ENCODE measurements at regions not wholly inside any gene's neighbourhood (a gene's known extent, or its start where the extent isn't known, plus 50 kb on each side); places are given as distances from the start of the nearest gene placed in this dataset.
"Not testable (repeated sequence)": the region's sequence is repeated elsewhere in the genome, so short reads cannot be mapped to it uniquely, and the experiment has no call there.

DNA sequence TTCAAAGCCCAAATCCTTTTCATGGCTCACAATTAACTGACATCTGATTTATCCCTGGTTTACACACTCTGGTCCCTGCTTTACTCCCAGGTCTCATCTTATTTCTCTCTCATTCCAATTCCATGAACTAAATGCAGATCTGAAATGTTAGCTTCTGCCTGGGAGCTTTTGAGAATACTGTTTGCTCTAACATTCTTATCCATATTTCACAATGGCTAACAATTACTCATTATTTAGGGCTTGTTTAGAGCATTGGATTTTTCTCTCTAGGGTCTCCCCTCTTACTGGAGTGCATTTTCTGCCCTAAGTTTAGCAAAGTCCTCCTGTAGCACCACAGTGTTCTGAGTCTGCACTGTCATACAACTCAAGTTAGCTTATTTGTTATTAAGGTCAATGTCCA is 121.5 kb upstream of the HCRTR2 start:
- TF ChIP-seq CTCF (IDR thresholded peaks at IDR 0.05) = no peak
- Histone ChIP-seq H3K36me3 (no peaks in the 10 kb centered on the region), H3K9me3 (no peaks in the 10 kb centered on the region), H3K27me3 (no peaks in the 10 kb centered on the region), H3K27ac (no peak overlapping the region), H3K4me1 (no peaks in the 10 kb centered on the region), H3K4me3 (no peak overlapping the region)
- intact Hi-C loops (cut with DNase I; ENCODE audit: low total_unique reads) = no loop called here
- no peak for DNase-seq

- no peak for DNase-seq
- Histone ChIP-seq H3K9me3 (peaks cover 0 to 4% (median 0%) of the 10 kb centered on the region in 3 donors), H3K4me1 (no peaks in the 10 kb centered on the region), H3K27ac (no peak overlapping the region), H3K4me3 (no peak overlapping the region), H3K27me3 (no peaks in the 10 kb centered on the region), H3K36me3 (no peaks in the 10 kb centered on the region)
- intact Hi-C loops (cut with DNase I; ENCODE audit: low total_unique reads) = no loop called here
- TF ChIP-seq CTCF (IDR thresholded peaks at IDR 0.05) = no peak
Observed at GRCh38 chr6:55058682-55059081, 115.6 kb upstream of the HCRTR2 start.

GRCh38 chr6:55064711-55065420 is 109.4 kb upstream of the HCRTR2 start:
- H3K9me3 ChIP-seq = peaks cover 0 to 4% (median 0%) of the 10 kb centered on the region in 3 donors
- H3K36me3 ChIP-seq = no peaks in the 10 kb centered on the region
- no peak overlapping the region for H3K4me3 ChIP-seq
- intact Hi-C loops (cut with DNase I; ENCODE audit: low total_unique reads) = loop anchor here (10.0 kb wide), 1 partner anchor 1090 kb away; no protein-coding TSS in a partner anchor
- TF ChIP-seq CTCF (IDR thresholded peaks at IDR 0.05) = no peak
- no peak for DNase-seq
- no peaks in the 10 kb centered on the region for H3K27me3 ChIP-seq
- no peak overlapping the region for H3K27ac ChIP-seq
- peaks cover 0 to 3% (median 0%) of the 10 kb centered on the region in 4 donors for H3K4me1 ChIP-seq

- TF ChIP-seq CTCF (IDR thresholded peaks at IDR 0.05) = peak; percentile 29 to 34
- H3K9me3 ChIP-seq = no peaks in the 10 kb centered on the region
- H3K27me3 ChIP-seq = no peaks in the 10 kb centered on the region
- peaks cover 0 to 3% (median 0%) of the 10 kb centered on the region in 4 donors for H3K4me1 ChIP-seq
- H3K27ac ChIP-seq = no peak overlapping the region
- DNase-seq = no peak
- H3K4me3 ChIP-seq = no peak overlapping the region
- intact Hi-C loops (cut with DNase I; ENCODE audit: low total_unique reads) = loop anchor here (10.0 kb wide), 1 partner anchor 1094 kb away; no protein-coding TSS in a partner anchor
- no peaks in the 10 kb centered on the region for H3K36me3 ChIP-seq
Observed at GRCh38 chr6:55069132-55069781, 105.1 kb upstream of the HCRTR2 start.

GRCh38 chr6:55082021-55082420 is 92.3 kb upstream of the HCRTR2 start:
- no peaks in the 10 kb centered on the region for H3K9me3 ChIP-seq
- H3K27me3 ChIP-seq = no peaks in the 10 kb centered on the region
- TF ChIP-seq CTCF (IDR thresholded peaks at IDR 0.05) = no peak
- no peaks in the 10 kb centered on the region for H3K4me1 ChIP-seq
- H3K27ac ChIP-seq = no peak overlapping the region
- no peaks in the 10 kb centered on the region for H3K36me3 ChIP-seq
- intact Hi-C loops (cut with DNase I; ENCODE audit: low total_unique reads) = no loop called here
- no peak overlapping the region for H3K4me3 ChIP-seq
- DNase-seq = no peak

- intact Hi-C loops (cut with DNase I; ENCODE audit: low total_unique reads); H3K27ac ChIP-seq; H3K36me3 ChIP-seq; DNase-seq; H3K4me1 ChIP-seq; H3K9me3 ChIP-seq; H3K4me3 ChIP-seq; H3K27me3 ChIP-seq: not testable (repeated sequence)
Observed at GRCh38 chr6:55088011-55088410, 86.3 kb upstream of the HCRTR2 start.
